GM18517 (cell line): ENCODE measurements at regions not wholly inside any gene's neighbourhood (a gene's known extent, or its start where the extent isn't known, plus 50 kb on each side); places are given as distances from the start of the nearest gene placed in this dataset.
"Not testable (repeated sequence)": the region's sequence is repeated elsewhere in the genome, so short reads cannot be mapped to it uniquely, and the experiment has no call there.

Experiments used
- ATAC-seq: cut with Tn5 transposase; IDR thresholded peaks from one replicate; pipeline ENCODE4 v1.9.1; 2021; ENCODE audit warnings: mild to moderate bottlenecking, moderate library complexity; ENCODE audit not compliant: unreplicated experiment

DNA sequence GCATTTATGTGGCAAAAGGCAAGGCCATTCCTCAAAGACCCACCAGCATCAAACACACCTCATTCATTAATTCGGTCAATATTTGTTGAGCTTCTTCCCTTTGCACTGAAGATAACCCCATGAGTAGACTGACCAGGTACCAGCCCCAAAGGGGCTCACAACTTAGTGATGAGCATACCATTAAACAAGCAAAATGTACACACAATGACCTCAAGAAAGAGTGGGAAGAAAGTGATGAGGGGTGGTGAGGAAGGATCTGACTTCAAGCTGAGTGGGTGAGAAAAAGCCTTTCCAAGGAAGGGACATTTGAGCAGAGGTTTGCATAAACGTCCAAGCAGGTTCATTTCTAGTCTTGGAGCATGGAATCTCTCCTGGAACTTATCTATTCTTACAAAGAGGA is 562.5 kb downstream of the TOX3 start:
- ATAC-seq: no peak

DNA sequence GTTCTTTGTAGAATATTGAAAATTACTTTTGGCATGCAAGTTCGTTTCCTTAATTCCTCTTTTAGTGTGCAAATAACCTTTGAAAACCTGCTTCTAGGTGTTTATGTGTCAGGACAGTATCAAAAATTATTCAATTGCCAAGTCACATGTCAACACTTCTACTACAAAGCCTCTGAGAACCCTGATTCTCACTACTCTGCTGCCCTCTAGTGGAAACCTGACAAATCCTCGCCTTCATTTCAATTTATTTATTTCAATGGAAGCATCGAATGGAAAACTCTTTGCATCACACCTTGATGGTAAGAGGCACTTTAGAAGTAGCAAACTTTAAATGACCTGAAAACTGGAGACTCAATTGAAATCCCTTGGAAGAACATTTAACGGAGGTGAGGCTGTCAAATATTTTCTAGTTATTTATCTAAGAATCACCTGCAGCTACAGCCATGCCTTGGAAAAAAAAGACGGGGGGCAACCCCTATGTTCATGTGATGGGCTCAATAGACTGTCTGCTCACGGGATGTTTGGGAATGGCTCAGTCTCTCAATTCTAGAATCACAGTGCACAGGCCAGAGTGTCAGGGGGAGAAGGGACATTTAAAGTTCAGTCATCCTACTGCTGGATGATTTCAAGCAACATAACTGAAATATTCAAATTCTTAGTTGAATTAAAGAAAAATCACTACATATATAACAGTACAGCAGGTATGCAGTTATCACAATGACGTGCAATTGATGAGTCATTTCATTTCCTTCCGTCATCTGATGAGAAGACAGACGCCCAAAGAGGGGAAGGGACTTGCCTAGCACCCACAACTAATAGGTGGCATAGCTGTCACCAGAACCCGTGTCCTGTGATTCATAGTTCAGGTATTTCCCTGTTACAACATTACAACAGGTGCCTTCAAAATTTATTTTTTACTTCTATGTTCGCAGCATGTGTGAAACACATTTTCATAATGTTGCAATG is 563.9 kb downstream of the TOX3 start:
- no peak for ATAC-seq

- no peak for ATAC-seq
These were observed 565.2 kb downstream of the TOX3 start for GRCh38 chr16:51981725-51982124.

DNA sequence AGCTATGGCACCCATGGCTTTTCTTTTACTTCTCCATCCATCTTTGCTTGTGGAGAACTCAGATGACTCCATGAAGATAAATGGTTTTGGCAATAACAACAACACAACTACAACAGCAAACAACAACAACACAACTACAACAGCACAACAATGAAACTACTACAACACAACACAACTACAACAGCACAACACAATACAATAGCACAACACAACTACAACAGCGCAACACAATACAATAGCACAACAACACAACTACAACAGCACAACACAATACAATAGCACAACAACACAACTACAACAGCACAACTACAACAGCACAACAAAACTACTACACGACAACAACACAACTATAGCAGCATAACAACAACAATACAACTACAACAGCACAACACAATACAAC is 569.4 kb downstream of the TOX3 start:
- not testable (repeated sequence) for ATAC-seq

DNA sequence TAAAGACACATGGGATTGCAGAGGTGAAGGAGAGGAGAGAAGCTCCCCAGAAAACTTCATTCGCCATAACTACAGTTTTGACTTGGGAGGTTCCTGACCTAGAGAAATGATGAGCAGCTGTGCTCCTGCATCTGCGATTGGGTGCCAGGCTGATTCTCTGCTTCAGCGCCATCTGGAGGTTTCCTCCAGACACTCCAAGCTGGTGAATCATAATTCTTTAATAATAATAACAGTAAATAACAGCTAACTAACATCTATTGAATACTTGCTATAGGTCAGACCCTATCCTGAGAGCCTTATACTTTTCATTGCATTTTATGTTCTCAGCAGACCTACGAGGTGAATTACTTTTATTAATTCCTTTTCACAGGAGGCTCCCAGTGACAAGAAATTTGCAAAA is 575.8 kb downstream of the TOX3 start:
- ATAC-seq: no peak

DNA sequence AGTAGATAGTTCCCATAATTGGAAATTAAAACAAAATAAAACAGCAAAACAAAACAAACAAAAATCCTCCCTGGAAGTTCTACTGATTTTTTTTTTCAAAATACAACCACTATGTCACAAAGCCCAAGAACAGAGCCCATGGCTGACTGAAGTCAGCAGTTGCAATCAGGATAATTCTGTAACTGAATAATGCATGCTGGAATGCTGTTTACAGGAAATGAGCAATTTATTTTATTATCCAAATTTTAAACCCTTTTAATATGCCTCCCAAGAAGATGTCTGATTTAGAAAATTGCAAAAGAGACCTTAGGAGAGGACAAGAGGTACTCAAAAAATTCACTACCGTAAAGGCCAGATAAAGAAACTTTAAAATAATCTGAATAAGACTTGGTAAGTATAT is 578.2 kb downstream of the TOX3 start:
- no peak for ATAC-seq

DNA sequence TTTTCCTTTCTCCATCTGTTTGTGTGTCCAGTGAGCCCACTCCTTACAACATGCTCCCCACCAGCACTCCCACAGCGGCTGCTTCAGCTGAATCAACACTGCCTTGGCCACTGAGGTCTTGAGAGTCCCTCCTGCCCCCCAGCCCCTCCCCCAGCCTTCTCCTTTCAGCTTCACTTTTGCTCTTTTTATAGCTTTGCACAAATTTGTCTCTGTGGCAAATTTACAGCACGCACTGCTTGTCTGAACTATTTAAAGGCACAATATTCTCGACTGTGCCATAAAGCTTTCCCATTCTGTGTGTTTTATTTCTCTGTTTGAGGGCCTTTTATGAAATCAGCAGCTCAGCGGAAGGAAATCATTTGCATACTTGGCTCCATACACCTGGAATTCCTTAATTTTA is 579.3 kb downstream of the TOX3 start:
- no peak for ATAC-seq

DNA sequence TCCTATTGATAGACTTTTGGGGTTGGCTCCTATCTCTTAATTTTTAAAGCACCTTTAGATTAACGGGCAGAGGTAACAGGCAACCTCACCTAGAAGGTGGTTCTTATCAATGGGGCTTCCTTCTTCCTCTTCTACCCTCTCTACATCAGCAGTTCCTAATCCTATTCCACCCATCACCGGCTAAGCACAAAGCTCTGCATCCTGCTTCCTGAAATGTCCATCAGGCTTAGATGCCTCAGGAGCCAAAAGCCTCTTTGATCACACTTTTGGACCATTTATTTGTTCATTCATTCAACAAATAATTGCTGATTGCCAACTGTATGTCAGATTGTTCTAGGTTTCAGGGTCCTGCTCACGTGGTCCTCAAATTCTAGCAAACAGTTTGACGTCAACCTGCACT is 586.0 kb downstream of the TOX3 start:
- no peak for ATAC-seq

DNA sequence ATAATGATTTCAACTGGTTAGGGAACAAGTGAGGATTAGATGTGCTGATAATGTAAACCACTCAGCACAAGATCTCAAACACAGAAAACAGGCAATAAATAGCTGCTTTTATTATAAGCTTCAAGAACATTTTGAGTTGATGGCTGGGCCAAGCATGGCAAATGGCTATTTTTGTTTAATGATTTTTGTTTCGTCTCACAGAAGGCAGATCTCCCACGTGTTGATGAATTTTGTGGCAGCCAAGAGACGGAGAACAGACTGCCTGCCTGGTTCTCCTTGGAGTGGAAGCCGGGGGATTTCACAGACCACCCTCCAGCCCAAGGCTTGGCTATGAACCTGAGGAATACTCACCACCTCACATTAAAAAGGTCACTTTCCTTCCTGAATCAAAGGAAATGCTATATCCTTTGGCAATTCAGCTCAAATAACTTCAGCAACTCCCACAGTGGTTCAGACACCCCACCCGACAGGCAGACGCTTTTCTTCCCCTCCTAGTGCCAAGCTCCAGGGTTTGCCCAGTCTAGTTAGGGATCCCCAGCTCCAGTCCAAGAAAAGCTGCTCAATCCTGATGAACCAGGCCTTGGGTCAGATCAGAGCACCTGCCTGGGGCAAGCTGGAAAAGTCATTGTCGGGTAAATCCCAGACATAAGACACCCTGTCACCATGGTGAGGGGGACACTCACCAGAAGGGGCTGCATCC is 593.5 kb downstream of the TOX3 start:
- no peak for ATAC-seq

DNA sequence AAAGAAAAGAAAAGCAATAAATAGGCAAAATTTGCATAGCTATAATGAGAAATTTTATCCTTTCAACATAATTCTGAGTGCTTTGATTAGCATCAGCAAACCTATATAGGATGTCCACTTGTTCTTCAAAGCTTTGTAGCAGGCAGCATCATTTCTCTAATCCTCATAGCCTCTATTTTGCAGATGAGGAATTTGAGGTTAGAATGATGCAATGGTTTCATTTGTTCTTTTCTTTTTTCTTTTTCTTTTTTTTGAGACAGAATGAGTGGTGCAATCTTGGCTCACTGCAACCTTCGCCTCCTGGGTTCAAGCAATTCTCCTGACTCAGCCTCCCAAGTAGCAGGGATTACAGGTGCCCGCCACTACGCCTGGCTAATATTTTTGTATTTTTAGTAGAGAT is 594.4 kb downstream of the TOX3 start:
- no peak for ATAC-seq

DNA sequence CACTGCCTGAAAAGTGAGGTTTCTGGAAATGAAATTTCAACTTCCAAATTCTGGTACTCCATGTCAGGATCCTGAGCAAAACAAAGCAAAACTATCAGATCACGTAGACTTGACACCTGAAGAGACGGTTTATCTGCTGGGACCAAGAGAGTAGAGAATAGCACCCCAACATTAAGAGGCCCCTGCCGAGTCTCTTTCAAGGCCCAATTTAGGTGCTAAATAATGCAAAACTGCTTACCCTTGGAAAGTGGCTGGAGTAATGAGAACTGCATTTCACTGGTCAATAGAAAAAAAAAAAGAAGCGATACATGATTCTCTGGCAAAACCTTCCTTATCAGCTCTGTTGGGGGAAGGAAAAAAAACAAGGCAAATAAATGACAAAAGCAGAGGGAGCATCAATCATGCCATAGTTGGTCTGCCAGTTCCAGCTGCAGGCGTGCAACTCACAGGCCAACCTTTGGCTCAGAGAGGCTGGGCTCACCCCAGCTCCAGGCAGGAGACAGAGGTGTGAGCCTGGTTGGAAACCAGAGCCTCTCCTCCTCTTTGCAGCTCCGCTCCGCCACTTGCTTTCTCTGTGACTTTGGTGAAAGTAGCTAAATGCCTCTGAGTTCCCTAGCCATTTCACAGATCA is 595.2 kb downstream of the TOX3 start:
- no peak for ATAC-seq

- ATAC-seq: no peak
These were observed 596.7 kb downstream of the TOX3 start for GRCh38 chr16:51950118-51950780.

DNA sequence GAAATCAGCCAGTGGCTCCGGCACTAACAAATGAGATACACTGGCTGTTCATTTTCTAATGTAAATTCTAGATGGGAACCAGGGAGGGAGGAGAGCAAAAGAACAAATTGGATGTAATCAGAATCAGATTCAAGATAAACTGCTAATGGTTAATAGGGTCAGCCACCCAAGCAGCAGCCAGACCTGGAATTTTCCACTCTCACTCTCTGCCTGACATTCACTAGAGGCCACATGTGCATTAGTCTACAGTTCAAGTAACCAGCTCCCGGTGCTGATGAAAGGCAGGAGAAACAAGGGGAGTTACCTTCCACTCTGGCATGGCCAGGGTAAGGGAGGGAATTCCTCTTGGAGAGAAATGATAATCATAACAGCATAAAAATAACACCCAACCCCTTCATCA is 597.7 kb downstream of the TOX3 start:
- ATAC-seq: no peak

GRCh38 chr16:51941412-51941811 is 605.5 kb downstream of the TOX3 start:
- no peak for ATAC-seq

DNA sequence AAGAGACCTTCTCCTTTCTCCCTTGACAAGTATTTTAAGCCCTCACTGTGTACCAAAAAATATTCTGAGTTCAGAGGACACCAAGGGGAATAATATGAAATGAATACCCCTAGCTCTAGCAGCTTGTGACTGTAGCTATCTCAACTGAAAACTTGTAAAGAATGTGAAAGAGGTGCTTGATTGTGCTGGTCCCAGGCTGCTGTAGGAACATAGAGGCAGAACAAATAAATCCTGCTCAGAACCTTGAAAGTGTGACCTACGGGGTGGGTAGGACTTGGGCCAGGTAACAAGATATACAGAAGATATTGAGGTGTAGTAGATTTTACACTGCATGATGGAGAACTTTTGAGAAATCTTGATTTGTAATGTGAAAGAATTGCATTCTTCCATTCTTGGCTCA is 606.8 kb downstream of the TOX3 start:
- ATAC-seq: no peak

DNA sequence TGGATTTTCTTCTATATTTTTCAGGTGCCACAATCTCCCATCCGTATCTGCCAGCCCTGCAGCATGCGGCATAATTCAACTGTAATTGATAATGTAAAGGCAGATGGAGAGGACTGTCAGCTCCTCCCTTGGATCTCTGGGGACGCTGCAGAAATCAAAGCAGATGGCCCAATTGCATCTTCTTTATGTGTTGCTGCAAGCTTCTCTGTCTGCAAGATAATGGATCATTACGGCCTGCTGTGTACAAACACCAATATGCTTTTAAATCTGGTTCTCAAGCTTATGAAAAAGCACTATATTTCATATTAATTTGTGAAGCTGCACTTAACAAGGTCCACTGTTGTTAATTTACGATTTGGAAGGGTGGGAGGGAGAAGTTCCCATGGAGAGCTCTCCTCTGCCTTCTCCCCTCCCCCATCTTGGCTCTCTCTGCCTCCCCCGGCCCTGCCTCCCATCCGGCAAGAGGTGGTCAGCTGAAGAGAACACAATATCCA is 607.5 kb downstream of the TOX3 start:
- ATAC-seq: no peak

DNA sequence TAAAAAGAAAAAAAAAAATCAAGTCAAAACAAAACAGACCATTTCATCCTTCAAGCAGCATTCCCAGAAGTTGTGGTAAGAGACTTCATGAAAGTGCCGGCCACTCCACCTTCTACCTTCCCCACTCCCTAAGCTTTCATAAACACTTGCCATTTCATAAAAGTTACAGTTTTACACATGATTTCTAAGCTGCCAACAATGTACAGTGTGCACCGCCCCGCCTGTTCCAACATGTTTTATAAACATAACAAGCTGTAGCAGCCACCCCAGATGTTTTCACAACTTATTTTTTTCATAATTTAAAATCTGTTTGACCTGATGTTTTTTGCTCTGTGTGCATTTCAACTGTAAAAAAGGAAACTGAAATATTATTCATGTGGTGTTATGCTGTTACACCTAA is 608.1 kb downstream of the TOX3 start:
- no peak for ATAC-seq

GRCh38 chr16:51937771-51938170 is 609.2 kb downstream of the TOX3 start:
- no peak for ATAC-seq

DNA sequence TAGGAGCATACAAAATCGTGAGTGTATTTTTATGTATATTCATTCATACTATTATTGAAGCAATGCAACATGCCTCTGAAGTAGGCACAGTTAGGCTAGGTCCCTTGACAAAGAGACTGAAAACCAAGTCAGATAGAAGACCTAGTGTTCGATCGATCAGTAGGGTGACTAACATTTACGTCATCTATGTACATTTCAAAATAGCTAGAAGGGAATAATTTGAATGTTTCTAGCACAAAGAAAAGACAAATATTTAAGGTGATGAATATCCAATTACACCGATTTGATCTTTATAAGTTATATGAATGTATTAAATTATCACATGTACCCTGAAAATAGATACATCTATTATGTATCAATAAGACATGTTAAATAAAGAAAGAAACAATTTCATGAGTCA is 610.1 kb downstream of the TOX3 start:
- no peak for ATAC-seq

- ATAC-seq: no peak
These were observed 614.6 kb downstream of the TOX3 start for GRCh38 chr16:51932317-51932716.

DNA sequence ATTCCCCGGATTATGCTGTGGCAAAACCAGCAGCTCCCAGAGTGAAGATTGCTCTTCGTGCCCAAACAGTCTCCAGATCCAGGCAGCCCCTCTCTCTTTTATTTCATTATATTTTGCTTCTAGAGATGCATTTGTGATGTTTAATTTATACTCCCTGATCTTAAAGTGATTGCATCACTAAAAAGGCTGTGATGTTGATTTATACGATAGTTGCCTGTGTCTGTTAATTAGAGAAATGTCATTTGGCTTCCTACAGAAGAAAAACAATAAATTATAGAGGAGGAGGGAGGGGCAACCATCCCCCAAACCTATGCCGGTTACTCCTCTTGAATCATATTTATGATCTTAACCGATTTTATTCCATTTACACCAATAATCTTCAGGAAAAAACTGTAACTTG is 615.3 kb downstream of the TOX3 start:
- no peak for ATAC-seq
